PC-3 (cell line): ENCODE measurements at regions not wholly inside any gene's neighbourhood (a gene's known extent, or its start where the extent isn't known, plus 50 kb on each side); places are given as distances from the start of the nearest gene placed in this dataset.
"Not testable (repeated sequence)": the region's sequence is repeated elsewhere in the genome, so short reads cannot be mapped to it uniquely, and the experiment has no call there.

Experiments used
- CTCF ChIP-seq: fragments of 300-600 bp; sonication (generic); conservative IDR thresholded peaks from 2 replicates; pipeline ENCODE4 v1.5.1; 2017; ENCODE audit warnings: antibody characterized with exemption, low read depth, mild to moderate bottlenecking, low read length
- EZH2 ChIP-seq: fragments of 300-600 bp; sonication (generic); IDR thresholded peaks from one replicate; pipeline ENCODE4 v1.6.1; 2017; ENCODE audit warnings: antibody characterized with exemption, mild to moderate bottlenecking, low read length; ENCODE audit not compliant: unreplicated experiment
- EZH2phosphoT487 ChIP-seq: fragments of 300-600 bp; sonication (generic); IDR thresholded peaks from 2 replicates; pipeline ENCODE4 v1.6.1; 2018; ENCODE audit warnings: mild to moderate bottlenecking, antibody characterized with exemption, low read length, borderline replicate concordance

GRCh38 chr9:16294940-16295339 lies 575.5 kb downstream of the BNC2 start:
- not testable (repeated sequence) for TF ChIP-seq CTCF, EZH2phosphoT487, EZH2
